Activated CD4-positive, alpha-beta T cell treated with anti-CD3 and anti-CD28 coated beads for 24 hours (primary cell): ENCODE measurements at regions not wholly inside any gene's neighbourhood (a gene's known extent, or its start where the extent isn't known, plus 50 kb on each side); places are given as distances from the start of the nearest gene placed in this dataset.
"Not testable (repeated sequence)": the region's sequence is repeated elsewhere in the genome, so short reads cannot be mapped to it uniquely, and the experiment has no call there.

Experiments used
- DNase-seq, 2 donors: peaks; one replicate each; pipeline ENCODE4 v3.0.0-alpha.2; 2020; ENCODE audit warnings: low read depth in 2 of 2

GRCh38 chr6:167709776-167710336, 116.9 kb upstream of the AFDN start:
- DNase-seq = not testable (repeated sequence)

- no peak for DNase-seq
Measured at GRCh38 chr6:167710363-167710920, 116.3 kb upstream of the AFDN start.

GRCh38 chr6:167711211-167711610, 115.5 kb upstream of the AFDN start:
- no peak for DNase-seq

GRCh38 chr6:167711768-167712730, 114.7 kb upstream of the AFDN start:
- no peak for DNase-seq

- no peak for DNase-seq
Measured at GRCh38 chr6:167712731-167713475, 113.8 kb upstream of the AFDN start.

- no peak for DNase-seq
Measured at GRCh38 chr6:167714152-167714551, 112.6 kb upstream of the AFDN start.

GRCh38 chr6:167717455-167717854, 109.3 kb upstream of the AFDN start:
- DNase-seq = no peak

- DNase-seq = no peak
Measured at GRCh38 chr6:167717867-167718266, 108.8 kb upstream of the AFDN start.

- no peak for DNase-seq
Measured at GRCh38 chr6:167719920-167720319, 106.8 kb upstream of the AFDN start.

GRCh38 chr6:167720456-167721285, 106.0 kb upstream of the AFDN start:
- no peak for DNase-seq

- no peak for DNase-seq
Measured at GRCh38 chr6:167721291-167721690, 105.4 kb upstream of the AFDN start.

- no peak for DNase-seq
Measured at GRCh38 chr6:167722634-167723309, 103.9 kb upstream of the AFDN start.

- no peak for DNase-seq
Measured at GRCh38 chr6:167726043-167726621, 100.6 kb upstream of the AFDN start.

GRCh38 chr6:167730441-167730840, 96.3 kb upstream of the AFDN start:
- DNase-seq = no peak

GRCh38 chr6:167731216-167731615, 95.5 kb upstream of the AFDN start:
- no peak for DNase-seq

GRCh38 chr6:167731731-167732422, 94.8 kb upstream of the AFDN start:
- no peak for DNase-seq

- no peak for DNase-seq
Measured at GRCh38 chr6:167733740-167734661, 92.7 kb upstream of the AFDN start.

GRCh38 chr6:167734662-167735083, 92.0 kb upstream of the AFDN start:
- no peak for DNase-seq
